Mammary epithelial cell (primary cell): ENCODE measurements at regions not wholly inside any gene's neighbourhood (a gene's known extent, or its start where the extent isn't known, plus 50 kb on each side); places are given as distances from the start of the nearest gene placed in this dataset.

Source experiments
- EZH2 ChIP-seq: IDR thresholded peaks from 2 replicates; pipeline ENCODE4 v1.6.1; 2012; ENCODE audit warnings: low read length, inconsistent platforms, borderline replicate concordance
- TF ChIP-seq, protein P1 (sequence below), 2 donors: IDR thresholded peaks in 1 of 2; conservative IDR thresholded peaks in 1 of 2; 2 replicates each; pipeline ENCODE4 v1.5.1; 2011 to 2012; ENCODE audit warnings: inconsistent platforms in 2 of 2, low read length in 2 of 2, mild to moderate bottlenecking in 2 of 2, control low read depth in 1 of 2, low read depth in 1 of 2; ENCODE audit not compliant: insufficient read depth in 1 of 2; ENCODE audit errors: extremely low read depth in 1 of 2

GRCh38 chr20:22093122-22093521 is 387.7 kb downstream of the PAX1 start:
- TF ChIP-seq, protein P1, sequence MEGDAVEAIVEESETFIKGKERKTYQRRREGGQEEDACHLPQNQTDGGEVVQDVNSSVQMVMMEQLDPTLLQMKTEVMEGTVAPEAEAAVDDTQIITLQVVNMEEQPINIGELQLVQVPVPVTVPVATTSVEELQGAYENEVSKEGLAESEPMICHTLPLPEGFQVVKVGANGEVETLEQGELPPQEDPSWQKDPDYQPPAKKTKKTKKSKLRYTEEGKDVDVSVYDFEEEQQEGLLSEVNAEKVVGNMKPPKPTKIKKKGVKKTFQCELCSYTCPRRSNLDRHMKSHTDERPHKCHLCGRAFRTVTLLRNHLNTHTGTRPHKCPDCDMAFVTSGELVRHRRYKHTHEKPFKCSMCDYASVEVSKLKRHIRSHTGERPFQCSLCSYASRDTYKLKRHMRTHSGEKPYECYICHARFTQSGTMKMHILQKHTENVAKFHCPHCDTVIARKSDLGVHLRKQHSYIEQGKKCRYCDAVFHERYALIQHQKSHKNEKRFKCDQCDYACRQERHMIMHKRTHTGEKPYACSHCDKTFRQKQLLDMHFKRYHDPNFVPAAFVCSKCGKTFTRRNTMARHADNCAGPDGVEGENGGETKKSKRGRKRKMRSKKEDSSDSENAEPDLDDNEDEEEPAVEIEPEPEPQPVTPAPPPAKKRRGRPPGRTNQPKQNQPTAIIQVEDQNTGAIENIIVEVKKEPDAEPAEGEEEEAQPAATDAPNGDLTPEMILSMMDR (conservative IDR thresholded peaks at IDR 0.05 in 1 of 2, IDR thresholded peaks at IDR 0.05 in 1 of 2; ENCODE audit: extremely low read depth in 1 of 2, insufficient read depth in 1 of 2, low read depth in 1 of 2, low read length in 2 of 2): no peak
- no peak for TF ChIP-seq EZH2
